GM12873 (cell line): ENCODE measurements at regions not wholly inside any gene's neighbourhood (a gene's known extent, or its start where the extent isn't known, plus 50 kb on each side); places are given as distances from the start of the nearest gene placed in this dataset.

ENCODE experiments used
- TF ChIP-seq, protein P1 (sequence below): IDR thresholded peaks from 2 replicates; pipeline ENCODE4 v1.5.1; 2012; ENCODE audit warnings: low read depth, mild to moderate bottlenecking, moderate library complexity, low read length, control low read depth; ENCODE audit not compliant: insufficient read depth; ENCODE audit errors: missing control alignments

DNA sequence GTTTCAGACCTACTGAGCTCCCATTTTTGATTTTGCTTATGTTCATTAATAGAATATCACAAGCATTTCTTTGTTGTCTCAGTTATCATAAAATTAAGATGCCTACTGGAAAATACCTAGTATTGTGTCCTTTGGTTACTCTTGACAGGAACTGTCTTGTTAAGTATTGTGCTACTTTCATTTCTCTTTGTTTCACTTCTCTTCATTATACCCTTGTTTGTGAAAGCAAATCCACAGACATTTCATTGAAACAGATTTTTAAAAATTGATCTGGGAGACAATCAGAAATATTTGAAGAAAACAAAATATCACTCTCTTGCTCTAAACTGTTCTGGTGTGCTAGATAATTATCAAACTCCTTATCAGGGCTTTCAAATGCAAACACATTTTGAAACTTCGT, 290.5 kb upstream of the EYS start:
- TF ChIP-seq, protein P1, sequence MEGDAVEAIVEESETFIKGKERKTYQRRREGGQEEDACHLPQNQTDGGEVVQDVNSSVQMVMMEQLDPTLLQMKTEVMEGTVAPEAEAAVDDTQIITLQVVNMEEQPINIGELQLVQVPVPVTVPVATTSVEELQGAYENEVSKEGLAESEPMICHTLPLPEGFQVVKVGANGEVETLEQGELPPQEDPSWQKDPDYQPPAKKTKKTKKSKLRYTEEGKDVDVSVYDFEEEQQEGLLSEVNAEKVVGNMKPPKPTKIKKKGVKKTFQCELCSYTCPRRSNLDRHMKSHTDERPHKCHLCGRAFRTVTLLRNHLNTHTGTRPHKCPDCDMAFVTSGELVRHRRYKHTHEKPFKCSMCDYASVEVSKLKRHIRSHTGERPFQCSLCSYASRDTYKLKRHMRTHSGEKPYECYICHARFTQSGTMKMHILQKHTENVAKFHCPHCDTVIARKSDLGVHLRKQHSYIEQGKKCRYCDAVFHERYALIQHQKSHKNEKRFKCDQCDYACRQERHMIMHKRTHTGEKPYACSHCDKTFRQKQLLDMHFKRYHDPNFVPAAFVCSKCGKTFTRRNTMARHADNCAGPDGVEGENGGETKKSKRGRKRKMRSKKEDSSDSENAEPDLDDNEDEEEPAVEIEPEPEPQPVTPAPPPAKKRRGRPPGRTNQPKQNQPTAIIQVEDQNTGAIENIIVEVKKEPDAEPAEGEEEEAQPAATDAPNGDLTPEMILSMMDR, result no peak

DNA sequence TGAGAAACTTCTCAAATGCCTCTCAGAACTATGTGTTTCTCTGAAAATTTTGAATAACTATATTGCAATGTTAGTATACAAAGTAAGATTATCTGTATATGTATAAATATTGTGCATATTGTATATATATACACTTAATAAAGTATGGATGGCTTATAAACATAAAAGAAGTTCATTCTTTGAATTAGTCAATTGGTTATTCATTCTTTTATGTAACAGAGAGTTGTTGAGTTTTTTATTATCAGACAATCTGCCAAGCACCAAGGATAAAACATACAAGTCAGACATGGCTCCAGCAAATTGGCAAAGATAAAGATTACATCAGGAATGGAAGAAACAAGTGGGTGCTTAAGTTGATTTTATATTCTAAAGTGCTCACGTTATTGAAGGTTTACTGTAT, 289.1 kb upstream of the EYS start:
- TF ChIP-seq, protein P1, result no peak

DNA sequence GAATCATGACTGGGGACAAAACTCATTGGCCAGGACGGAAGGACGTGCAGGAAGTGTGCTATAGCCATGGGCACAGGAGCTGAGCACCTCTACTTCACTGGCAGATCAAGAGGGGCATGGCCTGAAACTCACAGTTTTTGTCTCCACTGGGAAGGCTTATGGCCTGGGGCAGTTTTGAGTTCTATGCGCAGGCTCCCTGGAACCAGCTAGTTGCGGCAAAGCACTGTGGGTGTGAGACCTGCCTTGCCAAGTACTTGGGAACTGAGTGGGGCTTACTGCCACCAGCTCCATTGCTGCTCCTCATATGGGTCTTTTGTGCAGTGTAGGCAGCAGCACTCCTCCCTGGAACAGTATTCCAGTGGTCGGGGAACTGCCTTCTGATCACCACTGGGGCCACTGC, 282.6 kb upstream of the EYS start:
- TF ChIP-seq, protein P1, result no peak

DNA sequence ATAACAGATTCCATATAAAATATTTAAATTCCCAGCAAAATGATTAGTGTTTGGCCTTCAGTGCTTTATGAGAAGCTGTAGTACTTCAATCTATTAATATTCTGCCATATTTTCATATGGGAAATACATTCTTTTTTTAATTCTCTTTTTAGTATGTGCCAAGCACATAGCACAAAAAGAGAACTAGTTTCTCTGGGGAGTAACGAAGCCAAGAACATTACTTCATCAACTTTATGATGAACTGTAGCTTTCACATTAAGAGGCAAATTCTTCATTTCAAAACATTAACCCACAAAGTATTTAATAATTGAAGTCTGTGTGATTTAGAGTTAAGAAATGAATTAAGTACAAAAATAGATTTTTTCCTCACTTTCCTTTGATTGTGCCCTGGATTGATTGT, 281.0 kb upstream of the EYS start:
- TF ChIP-seq, protein P1, result no peak

DNA sequence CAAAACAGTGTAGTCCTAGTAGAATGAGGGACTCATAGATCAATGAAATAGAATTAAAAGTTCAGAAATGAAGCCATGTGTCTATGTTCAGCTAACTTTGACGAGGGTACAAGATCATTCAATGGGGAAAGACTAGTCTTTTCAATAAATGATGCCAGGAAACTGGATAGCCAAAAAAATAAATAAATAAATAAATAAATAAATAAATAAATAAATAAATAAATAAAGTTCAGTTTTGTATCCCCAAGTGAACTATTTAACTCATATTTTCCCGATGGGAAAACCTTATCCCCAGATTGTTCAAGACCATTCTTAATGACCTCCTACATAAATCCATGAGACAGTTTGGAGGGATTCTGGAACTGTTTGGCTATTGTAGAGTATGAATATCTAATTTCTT, 277.1 kb upstream of the EYS start:
- TF ChIP-seq, protein P1, result no peak

DNA sequence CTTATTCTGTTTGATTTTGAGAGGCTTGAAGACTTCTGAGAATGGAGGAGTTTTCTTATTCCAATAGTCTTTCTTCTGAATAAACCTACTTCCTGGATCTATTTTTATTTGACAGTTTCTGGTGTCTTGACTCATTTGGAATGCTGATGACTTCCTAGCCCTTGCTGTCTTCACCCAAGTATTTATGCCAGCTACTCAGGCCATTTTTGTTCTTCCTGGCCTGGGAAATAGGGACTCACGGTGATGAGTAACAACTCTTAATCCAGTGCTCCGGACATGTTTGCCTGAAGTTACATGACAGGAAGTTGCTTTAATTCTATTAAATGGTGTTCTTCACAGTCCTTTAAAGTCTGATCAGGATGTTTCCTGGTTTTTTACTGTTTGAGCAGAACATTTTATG, 272.1 kb upstream of the EYS start:
- TF ChIP-seq, protein P1, result no peak

DNA sequence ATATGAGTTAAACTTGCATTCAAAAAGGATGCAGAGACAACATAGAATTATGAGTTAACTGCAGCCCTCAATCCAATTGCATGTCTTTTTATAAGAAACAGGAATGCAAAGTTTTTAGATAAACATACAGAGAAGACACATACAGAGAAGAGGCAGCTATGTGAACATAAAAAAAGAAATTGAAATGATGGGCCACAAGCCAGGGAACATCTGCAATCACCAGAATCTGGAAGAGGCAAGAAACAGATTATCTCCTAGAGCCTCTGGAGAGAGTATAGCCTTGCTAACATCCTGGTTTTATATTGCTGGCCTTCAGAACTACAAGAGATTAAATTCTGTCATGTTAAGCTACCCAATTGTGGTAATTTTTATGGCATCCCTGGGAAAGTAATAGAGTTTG, 257.2 kb upstream of the EYS start:
- TF ChIP-seq, protein P1, result no peak
